Retinal pigment epithelial cell (primary cell): ENCODE measurements at regions not wholly inside any gene's neighbourhood (a gene's known extent, or its start where the extent isn't known, plus 50 kb on each side); places are given as distances from the start of the nearest gene placed in this dataset.

Experiments
- DNase-seq: peaks from one replicate; pipeline ENCODE4 v3.0.0-alpha.2; 2010; ENCODE audit warnings: low read depth
- H3K4me3 ChIP-seq: 2 replicates; pipeline ENCODE4 v1.5.1; 2011; ENCODE audit warnings: mild to moderate bottlenecking, low read length, control low read depth, moderate library complexity
- CTCF ChIP-seq: conservative IDR thresholded peaks from 2 replicates; pipeline ENCODE4 v1.5.1; 2011; ENCODE audit warnings: low read depth, low read length, control low read depth, inconsistent platforms

GRCh38 chr9:111195766-111196165 lies 134.3 kb downstream of the OR2K2 start:
- TF ChIP-seq CTCF = no peak
- H3K4me3 ChIP-seq = no peak overlapping the region

GRCh38 chr9:111193095-111193494 lies 136.9 kb downstream of the OR2K2 start:
- DNase-seq = no peak
- H3K4me3 ChIP-seq = no peak overlapping the region
- TF ChIP-seq CTCF = no peak

More at GRCh38 chr9:111195766-111196165, 134.3 kb downstream of the OR2K2 start:
- no peak for DNase-seq

GRCh38 chr9:111192650-111193049 lies 137.4 kb downstream of the OR2K2 start:
- DNase-seq = no peak
- no peak overlapping the region for H3K4me3 ChIP-seq
- no peak for TF ChIP-seq CTCF

- H3K4me3 ChIP-seq = no peak overlapping the region
- no peak for DNase-seq
- TF ChIP-seq CTCF = no peak
Measured at GRCh38 chr9:111190347-111190746, 139.7 kb downstream of the OR2K2 start.

- TF ChIP-seq CTCF = no peak
- H3K4me3 ChIP-seq = no peak overlapping the region
- DNase-seq = no peak
Measured at GRCh38 chr9:111187376-111187775, 142.6 kb downstream of the OR2K2 start.

GRCh38 chr9:111186021-111186530 lies 143.9 kb downstream of the OR2K2 start:
- DNase-seq = no peak
- TF ChIP-seq CTCF = no peak
- H3K4me3 ChIP-seq = no peak overlapping the region

GRCh38 chr9:111180811-111181210 lies 142.5 kb upstream of the LPAR1 start:
- DNase-seq = no peak
- H3K4me3 ChIP-seq = no peak overlapping the region
- no peak for TF ChIP-seq CTCF
